ENCODE measurements at regions not wholly inside any gene's neighbourhood (a gene's known extent, or its start where the extent isn't known, plus 50 kb on each side); places are given as distances from the start of the nearest gene placed in this dataset.

DNA sequence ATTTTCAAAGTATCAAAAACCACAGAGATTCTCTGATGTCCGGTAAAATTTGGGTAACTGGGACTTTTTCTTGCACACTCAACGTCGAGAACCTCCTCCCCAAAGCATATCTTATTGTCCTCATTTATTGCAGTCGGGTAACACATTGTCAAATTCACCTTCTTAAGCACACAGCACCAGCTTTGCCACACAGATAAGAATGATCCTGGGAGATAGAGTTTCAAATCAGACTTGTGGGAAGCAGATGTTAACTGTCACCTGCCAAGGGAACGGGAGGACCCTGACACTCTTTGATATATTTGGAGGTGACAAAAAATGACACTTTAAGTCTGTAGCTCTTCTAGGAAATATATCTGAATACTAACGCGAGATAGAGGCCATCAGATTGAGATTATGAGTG is 282.1 kb upstream of the BMP2 start:
- no peaks in the 10 kb centered on the region for H3K79me2 ChIP-seq (ENCODE audit: insufficient read depth, low read length)
- POLR2A ChIA-PET = no interaction called here
- CTCF ChIA-PET (ENCODE audit: low intra/inter-chr PET ratio, low total read pairs) = no interaction called here
- H3K27ac ChIP-seq (ENCODE audit: extremely low read length, insufficient read depth, low read length) = no peak overlapping the region
- H3K9me3 ChIP-seq (ENCODE audit: low read length) = no peaks in the 10 kb centered on the region
- TF ChIP-seq ZMAT5 (CRISPR knock-in tag; IDR thresholded peaks at IDR 0.05; ENCODE audit: borderline replicate concordance, low read depth) = no peak
- TF ChIP-seq SIN3A (IDR thresholded peaks at IDR 0.05; ENCODE audit: borderline replicate concordance, low read depth, low read length) = no peak
- TF ChIP-seq ARID5B (CRISPR knock-in tag; IDR thresholded peaks at IDR 0.05) = no peak
- no peak for TF ChIP-seq MYNN (CRISPR knock-in tag; IDR thresholded peaks at IDR 0.05; ENCODE audit: low read depth)
- TF ChIP-seq, protein P1, sequence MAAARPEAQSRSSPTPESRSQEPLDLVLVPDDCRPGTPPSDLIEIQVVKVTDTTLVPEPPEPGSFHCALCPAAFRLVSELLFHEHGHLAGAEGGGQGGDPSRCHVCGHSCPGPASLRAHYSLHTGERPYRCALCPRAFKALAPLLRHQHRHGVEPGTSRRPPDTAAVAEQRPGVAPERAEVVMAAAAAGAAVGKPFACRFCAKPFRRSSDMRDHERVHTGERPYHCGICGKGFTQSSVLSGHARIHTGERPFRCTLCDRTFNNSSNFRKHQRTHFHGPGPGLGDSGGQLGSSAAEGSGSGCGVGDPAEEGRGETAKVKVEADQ (CRISPR knock-in tag; IDR thresholded peaks at IDR 0.05; ENCODE audit: borderline replicate concordance) = no peak
- no peak for TF ChIP-seq ZFP62 (CRISPR knock-in tag; IDR thresholded peaks at IDR 0.05)
- no peak for TF ChIP-seq HNRNPUL1 (IDR thresholded peaks at IDR 0.05; ENCODE audit: low read depth, low read length)
- no peak for TF ChIP-seq CEBPZ (IDR thresholded peaks at IDR 0.05; ENCODE audit: low read length)
- no peak for TF ChIP-seq HNRNPLL (IDR thresholded peaks at IDR 0.05; ENCODE audit: low read depth, low read length, poor library complexity, severe bottlenecking)
- no peak for TF ChIP-seq SOX5 (CRISPR knock-in tag; IDR thresholded peaks at IDR 0.05; ENCODE audit: borderline replicate concordance)
- no peak for TF ChIP-seq ZNF329 (CRISPR knock-in tag; IDR thresholded peaks at IDR 0.05; ENCODE audit: low read depth)
- no peak for TF ChIP-seq NFIB (CRISPR knock-in tag; IDR thresholded peaks at IDR 0.05; ENCODE audit: borderline replicate concordance)
- no peak for TF ChIP-seq ZNF296 (CRISPR knock-in tag; conservative IDR thresholded peaks at IDR 0.05)
- TF ChIP-seq ZBTB3 (CRISPR knock-in tag; IDR thresholded peaks at IDR 0.05; ENCODE audit: borderline replicate concordance, low read depth) = no peak
- no peak for TF ChIP-seq E2F5 (CRISPR knock-in tag; conservative IDR thresholded peaks at IDR 0.05)
- no peak for TF ChIP-seq ZNF432 (CRISPR knock-in tag; IDR thresholded peaks at IDR 0.05; ENCODE audit: borderline replicate concordance)
- no peak overlapping the region for H3K9ac ChIP-seq (ENCODE audit: insufficient read depth, low read depth, low read length)
- no peaks in the 10 kb centered on the region for H4K20me1 ChIP-seq (ENCODE audit: insufficient read depth, low read length)
- H3K4me3 ChIP-seq (replicated peaks in 1 of 3; ENCODE audit: insufficient read depth in 1 of 3, low read depth in 2 of 3, low read length in 3 of 3) = no peak overlapping the region
- H2AFZ ChIP-seq (ENCODE audit: low read length) = no peak overlapping the region
- no peak overlapping the region for H3K4me2 ChIP-seq (ENCODE audit: low read depth, low read length)
- no TSS peak for BruUV-seq (replicated peaks)
- ATAC-seq (no peak), DNase-seq (ENCODE audit: low spot score) (no peak), FAIRE-seq (no peak)
- peaks cover 18% of the 10 kb centered on the region for H3K4me1 ChIP-seq (ENCODE audit: insufficient read depth, low read length)
- no peaks in the 10 kb centered on the region for H3K27me3 ChIP-seq (ENCODE audit: control insufficient read depth in 1 of 2, insufficient read depth in 2 of 2, low read length in 2 of 2)
- H3K36me3 ChIP-seq (replicated peaks in 1 of 2; ENCODE audit: control insufficient read depth in 1 of 2, insufficient read depth in 2 of 2, low read length in 2 of 2) = no peaks in the 10 kb centered on the region
- WGBS (ENCODE audit: low lambda C conversion rate) = 30% methylated on average over 7 of the region's 7 CpGs
- in situ Hi-C loops (cut with HindIII; ENCODE audit: extremely low pct_ligation_motif_present, low pct_unique_long_range_greater_than_20kb) (loop anchor here (10.0 kb wide), 1 partner anchor 61 kb away; no protein-coding TSS in a partner anchor), intact Hi-C loops (cut with micrococcal nuclease; ENCODE audit: unreplicated experiment) (loop anchor here (5.0 kb wide), 1 partner anchor 1402 kb away; no protein-coding TSS in a partner anchor)
